Mucosa of gallbladder (tissue), 1 donor: ENCODE measurements at regions not wholly inside any gene's neighbourhood (a gene's known extent, or its start where the extent isn't known, plus 50 kb on each side); places are given as distances from the start of the nearest gene placed in this dataset.

Experiments used
- DNase-seq: peaks from one replicate; pipeline ENCODE4 v3.0.0-alpha.2; 2020; ENCODE audit warnings: low spot score
- donor health status: DM: no; HTN: no; CAD: no.

GRCh38 chrX:40314070-40314469, 216.3 kb upstream of the BCOR start:
- DNase-seq: no peak

DNA sequence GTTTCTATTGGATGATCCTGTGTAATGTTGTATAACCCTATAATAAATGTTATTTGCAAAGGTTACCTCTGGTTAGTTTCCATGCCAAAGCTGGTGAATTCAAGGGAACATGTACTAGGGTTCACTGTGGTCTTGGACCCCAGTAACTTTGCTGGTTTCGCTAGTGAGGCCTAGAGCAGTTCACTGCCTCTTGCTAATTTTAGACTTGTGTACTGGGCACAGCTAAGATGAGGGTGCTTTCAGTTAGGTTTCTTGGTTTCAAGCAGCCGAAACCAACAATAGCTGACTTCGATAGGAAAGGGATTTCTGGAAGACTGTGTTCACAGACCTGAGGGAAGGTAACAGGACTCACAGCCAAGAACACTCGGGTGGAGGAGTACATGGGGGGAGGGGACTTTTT, 215.5 kb upstream of the BCOR start:
- no peak for DNase-seq

DNA sequence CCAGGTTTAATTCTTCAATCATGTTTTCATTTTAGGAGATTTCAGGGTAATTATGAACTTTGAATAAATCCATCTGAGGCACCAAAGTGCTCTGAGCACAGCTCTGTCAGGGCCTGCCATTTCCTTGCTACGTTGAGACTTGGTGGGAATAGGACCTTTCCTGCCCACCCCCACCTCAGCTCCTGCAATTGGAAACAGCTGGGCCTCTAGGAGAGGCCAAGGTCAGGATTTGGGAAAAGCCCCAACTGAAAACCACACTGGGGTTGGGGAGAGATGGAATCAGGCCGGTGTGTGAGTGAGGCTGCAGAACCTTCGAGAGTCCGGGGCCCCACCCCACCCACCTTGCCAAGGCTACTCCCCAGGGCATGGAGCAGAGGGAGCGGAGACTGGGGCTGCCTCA, 212.7 kb upstream of the BCOR start:
- DNase-seq: no peak

GRCh38 chrX:40310016-40310415, 212.3 kb upstream of the BCOR start:
- no peak for DNase-seq

GRCh38 chrX:40307871-40308270, 210.1 kb upstream of the BCOR start:
- no peak for DNase-seq

DNA sequence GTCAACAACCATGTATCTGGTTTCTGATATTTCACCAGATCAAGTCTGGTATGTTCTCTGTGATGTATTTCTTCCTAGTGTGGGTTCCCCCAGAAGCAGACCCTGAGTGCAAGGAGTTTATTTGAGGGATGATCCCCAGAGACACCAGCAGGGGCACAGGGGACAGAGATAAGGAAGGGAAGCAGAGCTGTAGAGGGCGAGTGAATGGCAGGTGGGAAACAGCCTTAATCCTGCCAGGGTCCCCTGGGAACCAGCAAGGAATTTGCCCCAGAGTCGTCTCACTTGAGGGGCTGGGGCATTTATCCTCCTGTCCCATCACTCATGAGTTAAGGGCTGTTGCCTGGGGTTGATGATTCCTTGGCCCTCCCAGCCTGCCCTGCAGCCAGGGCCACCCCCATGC, 206.4 kb upstream of the BCOR start:
- no peak for DNase-seq

DNA sequence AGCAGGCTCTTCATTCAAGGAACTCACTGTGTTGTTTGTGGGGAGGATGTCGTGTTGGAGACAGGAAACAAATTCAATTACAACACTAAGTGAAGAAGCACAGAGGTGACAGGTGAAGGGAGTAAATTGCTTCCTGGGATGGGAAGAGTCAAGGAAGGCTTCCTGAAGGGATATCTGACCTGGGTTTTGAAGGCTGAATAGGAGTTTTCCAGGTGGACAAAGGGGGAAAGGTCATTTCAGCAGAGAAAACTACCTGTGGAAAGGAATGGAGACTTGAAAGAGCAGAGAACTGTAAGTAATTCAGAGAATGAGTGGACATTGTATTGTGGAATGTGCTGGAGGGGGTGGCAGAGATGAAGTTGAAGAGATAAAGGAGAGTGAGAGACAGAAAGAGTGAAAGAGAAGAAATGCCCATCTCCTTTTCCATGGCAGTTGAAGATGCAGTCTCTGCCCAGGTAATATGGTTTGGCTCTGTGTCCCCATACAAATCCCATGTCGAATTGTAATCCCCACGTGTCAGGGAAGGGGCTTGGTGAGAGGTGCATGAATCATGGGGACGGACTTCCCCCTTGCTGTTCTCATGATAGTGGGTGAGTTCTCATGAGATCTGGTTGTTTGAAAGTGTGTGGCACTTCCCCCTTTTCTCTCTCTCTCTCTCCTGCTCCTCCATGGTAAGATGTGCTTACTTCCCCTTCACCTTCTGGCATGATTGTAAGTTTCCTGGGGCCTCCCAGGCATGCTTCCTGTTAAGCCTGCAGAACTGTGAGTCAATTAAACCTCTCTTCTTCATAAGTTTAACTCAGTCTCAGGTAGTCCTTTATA, 205.7 kb upstream of the BCOR start:
- no peak for DNase-seq

GRCh38 chrX:40300286-40300890, 202.6 kb upstream of the BCOR start:
- DNase-seq: no peak

- no peak for DNase-seq
Observed at GRCh38 chrX:40299641-40300046, 201.9 kb upstream of the BCOR start.

GRCh38 chrX:40298572-40299479, 201.1 kb upstream of the BCOR start:
- DNase-seq: no peak

DNA sequence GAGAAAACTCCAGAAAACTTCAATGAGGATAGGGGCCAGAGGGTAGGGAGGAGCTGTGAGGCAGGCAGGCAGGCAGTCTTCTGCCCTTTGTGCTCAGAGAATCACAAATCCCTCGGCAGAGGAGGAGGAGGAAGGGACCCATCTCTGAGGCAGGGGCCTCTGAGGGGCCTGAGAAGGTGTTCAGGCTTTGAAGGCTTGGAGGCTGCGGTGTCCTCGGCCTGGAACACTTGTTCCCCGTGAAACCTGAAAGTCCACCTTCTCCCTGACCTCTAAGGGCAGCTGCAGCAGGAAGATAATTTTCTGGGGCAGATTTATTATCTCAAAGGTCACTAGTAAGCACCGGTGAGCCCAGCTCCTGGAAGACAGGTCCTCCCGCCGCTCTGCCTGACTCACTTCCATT, 200.3 kb upstream of the BCOR start:
- DNase-seq: no peak

DNA sequence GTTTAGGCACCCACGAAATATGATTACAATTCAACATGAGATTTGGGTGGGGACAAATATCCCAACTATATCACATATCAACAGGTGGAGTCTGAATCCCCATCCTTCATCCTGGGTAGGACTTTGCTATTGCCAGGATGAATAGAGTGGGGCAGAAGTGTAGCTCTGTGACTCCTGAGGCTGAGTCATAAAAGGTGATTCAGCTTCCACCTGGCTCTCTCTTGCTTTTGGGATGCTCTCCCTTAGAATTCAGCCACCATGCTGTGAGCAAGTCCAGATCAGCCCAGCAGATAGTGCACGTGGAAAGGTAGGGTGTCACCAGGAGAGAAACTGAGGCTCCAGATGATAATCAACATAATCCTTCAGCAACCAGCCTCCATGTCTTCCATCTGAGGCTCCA, 193.8 kb upstream of the BCOR start:
- DNase-seq: no peak

DNA sequence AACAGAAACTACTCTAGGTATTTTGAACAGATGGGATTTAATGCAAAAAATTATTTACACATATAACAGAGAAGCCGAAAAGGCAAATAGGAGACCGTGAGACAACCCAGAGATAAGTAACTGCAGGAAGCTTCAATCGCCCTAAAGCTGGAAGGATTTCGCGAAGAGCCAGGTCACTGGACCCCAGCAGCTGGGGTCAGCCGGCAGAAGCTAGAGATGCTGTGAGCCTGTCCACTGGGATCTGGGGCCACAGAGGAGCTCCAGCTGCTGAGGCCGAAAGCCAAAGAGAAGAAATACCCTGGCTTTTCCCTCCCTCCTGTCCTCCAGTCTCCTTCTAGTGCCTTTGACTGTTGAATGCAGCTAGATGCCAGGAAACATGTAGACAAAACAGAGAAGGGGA, 192.8 kb upstream of the BCOR start:
- DNase-seq: no peak

DNA sequence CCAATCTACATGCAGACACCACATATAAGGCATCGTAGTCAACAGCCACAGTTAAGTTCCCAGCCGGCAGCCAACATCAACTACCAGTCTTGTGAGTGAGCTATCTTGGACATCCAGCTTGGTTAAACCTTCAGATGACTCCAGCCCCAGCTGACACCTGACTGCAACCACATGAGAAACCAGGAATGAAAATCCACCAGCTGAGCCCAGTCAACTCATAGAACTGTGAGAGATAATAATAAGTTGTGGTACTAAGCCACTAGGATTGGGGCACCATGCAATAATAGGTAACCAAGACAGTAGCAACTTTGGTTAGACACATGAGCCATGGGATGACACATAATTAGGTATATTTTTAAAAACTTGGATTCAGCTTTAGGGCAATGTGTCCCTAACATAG, 188.1 kb upstream of the BCOR start:
- DNase-seq: no peak

DNA sequence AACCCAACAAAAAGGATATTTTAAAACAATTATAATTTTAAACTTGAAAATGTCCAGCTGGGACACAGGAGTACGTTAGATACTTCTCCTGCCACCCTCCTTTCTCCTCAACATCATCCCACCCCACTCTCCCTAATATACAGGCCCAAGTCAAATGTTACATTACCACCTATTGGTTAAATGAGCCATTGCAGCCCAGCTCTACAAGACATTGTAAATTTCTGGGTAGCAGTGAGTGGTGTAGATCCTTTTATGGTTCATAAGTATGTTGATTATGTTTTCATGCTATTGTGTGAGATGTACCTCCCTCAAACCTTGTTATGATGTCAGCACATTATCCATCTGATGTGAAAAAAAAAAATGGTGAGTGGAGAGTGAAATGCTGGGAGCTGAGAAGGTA, 187.1 kb upstream of the BCOR start:
- no peak for DNase-seq

GRCh38 chrX:40283981-40284380, 186.2 kb upstream of the BCOR start:
- DNase-seq: no peak

DNA sequence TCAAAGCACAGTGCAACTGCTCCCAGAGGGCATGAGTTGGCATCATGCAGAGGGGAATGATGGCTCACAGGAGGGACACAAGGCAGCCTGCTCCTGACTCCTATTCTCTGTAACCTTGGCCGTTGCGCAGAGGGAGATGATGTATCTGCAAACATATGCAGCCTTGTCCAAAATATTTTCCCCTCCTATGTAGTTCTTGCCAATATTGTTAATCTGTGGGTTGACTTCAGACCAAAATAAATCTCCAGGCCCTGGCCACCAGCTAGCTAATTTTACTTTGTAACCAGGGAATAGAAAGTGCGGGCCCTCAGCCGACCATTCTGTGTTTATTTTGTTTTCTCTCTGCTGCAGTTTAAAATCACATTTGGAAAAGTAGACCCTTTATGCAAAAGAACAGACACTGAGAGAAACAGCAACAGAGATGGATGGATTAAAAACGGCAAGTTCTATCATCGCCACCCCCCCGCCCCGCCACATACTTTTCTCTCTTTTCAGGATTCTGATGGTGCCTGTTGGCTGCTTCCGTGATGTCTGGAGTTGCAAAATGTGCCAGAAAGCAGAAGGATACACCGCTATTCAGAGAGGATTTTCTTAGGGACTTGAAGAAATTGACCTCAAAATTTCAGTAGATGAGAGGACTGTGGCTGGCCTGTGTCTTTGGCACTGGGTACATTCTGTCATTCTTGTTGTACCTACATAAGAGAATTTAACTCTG, 185.3 kb upstream of the BCOR start:
- no peak for DNase-seq

DNA sequence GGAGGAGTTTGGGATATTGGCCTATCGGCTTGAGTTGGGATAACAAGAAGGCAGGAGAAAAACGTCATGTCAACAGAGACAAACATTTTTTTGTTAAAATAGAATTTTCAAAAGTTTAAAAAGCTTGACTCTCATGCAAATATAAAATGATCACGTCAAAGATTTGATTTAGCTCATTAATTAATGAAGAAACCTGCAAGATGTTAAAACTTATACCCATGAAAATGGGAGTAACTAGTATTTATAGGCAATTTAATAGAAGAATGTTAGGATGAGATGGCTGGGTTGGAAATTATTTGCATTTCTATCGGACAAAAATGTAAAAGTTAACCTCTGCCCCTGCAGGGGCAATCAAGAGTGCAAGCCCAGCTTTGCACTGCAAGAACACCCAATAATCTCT, 184.6 kb upstream of the BCOR start:
- DNase-seq: no peak

DNA sequence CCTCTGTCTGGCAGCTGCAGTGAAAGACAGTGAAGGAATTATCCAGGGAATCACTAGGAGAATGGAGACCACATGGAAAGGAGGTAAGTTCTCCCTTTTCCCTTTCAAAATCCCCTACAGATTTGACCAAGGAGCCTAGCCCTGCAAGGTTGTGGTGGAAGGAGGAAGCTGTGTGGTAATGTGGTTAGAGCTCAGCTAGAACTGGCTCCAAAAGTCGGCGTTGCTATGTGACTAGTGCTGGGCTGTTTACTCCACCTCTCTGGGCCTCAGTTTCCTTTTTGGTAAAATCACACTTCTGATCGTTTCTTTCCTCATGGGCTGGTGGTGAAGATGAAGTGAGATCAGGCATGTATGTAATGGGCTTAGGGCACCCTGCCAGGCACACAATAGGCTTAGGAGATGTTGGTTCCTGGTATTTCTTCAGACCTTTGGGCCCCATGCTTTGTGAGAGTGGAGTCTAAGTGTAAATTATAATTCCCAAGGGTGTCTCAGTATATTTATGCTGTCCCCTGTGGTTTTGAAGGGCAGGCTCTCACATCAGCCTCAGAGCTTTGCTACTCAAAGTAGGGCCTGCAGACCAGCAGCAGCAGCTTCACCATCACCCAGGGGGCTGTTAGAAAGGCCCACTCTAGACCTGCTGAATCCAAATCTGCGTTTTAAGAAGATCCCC, 183.7 kb upstream of the BCOR start:
- no peak for DNase-seq

DNA sequence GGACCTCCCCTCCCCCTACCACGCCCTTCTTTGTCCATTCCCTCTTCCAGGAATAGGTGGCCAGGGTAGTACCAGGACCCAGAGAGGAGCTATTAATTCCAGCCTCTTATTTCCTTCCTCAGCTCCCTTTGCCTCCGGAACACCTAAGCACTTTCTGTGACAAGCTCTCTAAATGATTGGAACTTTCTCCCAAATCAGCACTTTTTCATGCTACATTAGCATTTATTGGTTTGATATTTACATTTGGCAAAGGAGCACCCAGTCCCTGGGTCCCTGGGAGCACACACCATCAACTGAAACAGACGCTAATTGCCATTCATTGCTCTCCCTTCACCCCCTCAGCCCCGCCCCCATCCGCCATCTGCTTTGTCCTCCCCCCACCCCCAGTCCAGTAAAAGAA, 182.0 kb upstream of the BCOR start:
- DNase-seq: no peak

DNA sequence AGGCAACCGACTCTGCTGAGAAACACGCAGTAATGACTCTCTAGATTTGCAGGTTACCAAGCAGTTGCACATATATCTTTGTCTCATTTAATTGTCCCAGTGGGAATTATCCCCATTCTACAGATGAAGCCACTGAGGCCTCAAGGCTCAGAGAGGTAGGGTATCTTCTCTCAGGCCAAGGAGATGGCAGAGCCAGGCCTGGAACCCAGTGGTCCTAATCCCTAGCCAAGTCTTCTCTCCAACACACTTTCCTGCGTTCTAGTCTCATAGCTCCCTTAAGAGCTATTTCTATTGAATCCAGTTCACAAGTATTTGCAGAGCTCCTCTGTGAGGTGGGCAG, 181.3 kb upstream of the BCOR start:
- DNase-seq: no peak
